ENCODE measurements at regions not wholly inside any gene's neighbourhood (a gene's known extent, or its start where the extent isn't known, plus 50 kb on each side); places are given as distances from the start of the nearest gene placed in this dataset.

GRCh38 chr22:26993886-26994285, 336.5 kb downstream of the MIAT start:
- no peak overlapping the region for H3K4me2 ChIP-seq (ENCODE audit: low read length)
- H3K9me3 ChIP-seq (ENCODE audit: control insufficient read depth, low read length) = no peaks in the 10 kb centered on the region
- H3K4me1 ChIP-seq = no peaks in the 10 kb centered on the region
- no peak overlapping the region for H3K4me3 ChIP-seq (ENCODE audit: low read depth, low read length)
- H3K9ac ChIP-seq = no peak overlapping the region
- H3K36me3 ChIP-seq (ENCODE audit: control insufficient read depth, insufficient read depth, low read length) = no peaks in the 10 kb centered on the region
- TF ChIP-seq CTCF (IDR thresholded peaks at IDR 0.05) = no peak
- no peak overlapping the region for H3K27ac ChIP-seq
- no peaks in the 10 kb centered on the region for H3K27me3 ChIP-seq (ENCODE audit: control insufficient read depth, insufficient read depth, low read length)
- no peak overlapping the region for H2AFZ ChIP-seq
- H3K79me2 ChIP-seq = no peaks in the 10 kb centered on the region

- no peaks in the 10 kb centered on the region for H3K27me3 ChIP-seq (ENCODE audit: control insufficient read depth, insufficient read depth, low read length)
- no peak overlapping the region for H2AFZ ChIP-seq
- H3K27ac ChIP-seq = no peak overlapping the region
- H3K9me3 ChIP-seq (ENCODE audit: control insufficient read depth, low read length) = no peaks in the 10 kb centered on the region
- no peak overlapping the region for H3K9ac ChIP-seq
- no peaks in the 10 kb centered on the region for H3K36me3 ChIP-seq (ENCODE audit: control insufficient read depth, insufficient read depth, low read length)
- H3K4me2 ChIP-seq (ENCODE audit: low read length) = no peak overlapping the region
- TF ChIP-seq CTCF (IDR thresholded peaks at IDR 0.05) = no peak
- no peaks in the 10 kb centered on the region for H3K79me2 ChIP-seq
- no peak overlapping the region for H3K4me3 ChIP-seq (ENCODE audit: low read depth, low read length)
- no peaks in the 10 kb centered on the region for H3K4me1 ChIP-seq
These were observed 337.4 kb downstream of the MIAT start for GRCh38 chr22:26994801-26995200.

- Histone ChIP-seq H3K4me2 (ENCODE audit: low read length) (no peak overlapping the region), H2AFZ (no peak overlapping the region), H3K4me3 (ENCODE audit: low read depth, low read length) (no peak overlapping the region), H3K9ac (no peak overlapping the region), H3K4me1 (no peaks in the 10 kb centered on the region), H3K9me3 (ENCODE audit: control insufficient read depth, low read length) (no peaks in the 10 kb centered on the region), H3K27ac (no peak overlapping the region), H3K27me3 (ENCODE audit: control insufficient read depth, insufficient read depth, low read length) (no peaks in the 10 kb centered on the region), H3K79me2 (no peaks in the 10 kb centered on the region), H3K36me3 (ENCODE audit: control insufficient read depth, insufficient read depth, low read length) (no peaks in the 10 kb centered on the region)
- TF ChIP-seq CTCF (IDR thresholded peaks at IDR 0.05) = no peak
These were observed 337.8 kb downstream of the MIAT start for GRCh38 chr22:26995235-26995634.

GRCh38 chr22:26996154-26996553, 338.8 kb downstream of the MIAT start:
- H2AFZ ChIP-seq = no peak overlapping the region
- no peaks in the 10 kb centered on the region for H3K27me3 ChIP-seq (ENCODE audit: control insufficient read depth, insufficient read depth, low read length)
- H3K9ac ChIP-seq = no peak overlapping the region
- H3K9me3 ChIP-seq (ENCODE audit: control insufficient read depth, low read length) = no peaks in the 10 kb centered on the region
- TF ChIP-seq CTCF (IDR thresholded peaks at IDR 0.05) = no peak
- H3K4me2 ChIP-seq (ENCODE audit: low read length) = no peak overlapping the region
- no peak overlapping the region for H3K4me3 ChIP-seq (ENCODE audit: low read depth, low read length)
- H3K36me3 ChIP-seq (ENCODE audit: control insufficient read depth, insufficient read depth, low read length) = no peaks in the 10 kb centered on the region
- H3K79me2 ChIP-seq = no peaks in the 10 kb centered on the region
- no peak overlapping the region for H3K27ac ChIP-seq
- no peaks in the 10 kb centered on the region for H3K4me1 ChIP-seq

- no peaks in the 10 kb centered on the region for H3K36me3 ChIP-seq (ENCODE audit: control insufficient read depth, insufficient read depth, low read length)
- H3K9ac ChIP-seq = no peak overlapping the region
- no peak overlapping the region for H3K27ac ChIP-seq
- H3K27me3 ChIP-seq (ENCODE audit: control insufficient read depth, insufficient read depth, low read length) = no peaks in the 10 kb centered on the region
- no peak overlapping the region for H2AFZ ChIP-seq
- H3K9me3 ChIP-seq (ENCODE audit: control insufficient read depth, low read length) = no peaks in the 10 kb centered on the region
- H3K4me3 ChIP-seq (ENCODE audit: low read depth, low read length) = no peak overlapping the region
- H3K4me1 ChIP-seq = no peaks in the 10 kb centered on the region
- H3K4me2 ChIP-seq (ENCODE audit: low read length) = no peak overlapping the region
- H3K79me2 ChIP-seq = no peaks in the 10 kb centered on the region
- TF ChIP-seq CTCF (IDR thresholded peaks at IDR 0.05) = no peak
These were observed 340.7 kb downstream of the MIAT start for GRCh38 chr22:26998129-26998528.
